ENCODE measurements at regions not wholly inside any gene's neighbourhood (a gene's known extent, or its start where the extent isn't known, plus 50 kb on each side); places are given as distances from the start of the nearest gene placed in this dataset.

DNA sequence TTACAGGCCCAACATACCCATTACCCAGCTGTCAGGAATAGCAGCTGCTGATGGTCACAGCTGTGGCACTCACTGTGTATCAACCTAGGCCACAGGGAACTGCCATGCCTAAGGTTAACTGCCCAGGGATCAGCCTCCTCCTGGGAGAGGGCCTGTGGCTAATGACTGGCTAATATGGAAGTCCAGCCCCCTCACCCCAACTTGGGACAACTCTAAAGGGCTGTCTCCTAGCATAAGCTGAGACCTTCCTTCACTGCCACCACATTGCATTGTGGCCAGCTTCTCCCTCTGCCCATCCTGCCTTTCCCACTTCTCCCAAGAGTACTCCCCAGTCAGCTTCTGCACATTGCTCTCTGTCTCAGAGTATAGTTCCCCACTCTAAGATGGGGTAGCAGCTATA, 316.5 kb downstream of the SMAD2 start:
- TF ChIP-seq CTCF (conservative IDR thresholded peaks at IDR 0.05 in 1 of 2, IDR thresholded peaks at IDR 0.05 in 1 of 2; ENCODE audit: extremely low read depth in 1 of 2, insufficient read depth in 1 of 2, low read depth in 1 of 2, low read length in 2 of 2) (no peak), EZH2 (IDR thresholded peaks at IDR 0.05; ENCODE audit: borderline replicate concordance, low read length) (no peak)
